ENCODE measurements at regions not wholly inside any gene's neighbourhood (a gene's known extent, or its start where the extent isn't known, plus 50 kb on each side); places are given as distances from the start of the nearest gene placed in this dataset.

DNA sequence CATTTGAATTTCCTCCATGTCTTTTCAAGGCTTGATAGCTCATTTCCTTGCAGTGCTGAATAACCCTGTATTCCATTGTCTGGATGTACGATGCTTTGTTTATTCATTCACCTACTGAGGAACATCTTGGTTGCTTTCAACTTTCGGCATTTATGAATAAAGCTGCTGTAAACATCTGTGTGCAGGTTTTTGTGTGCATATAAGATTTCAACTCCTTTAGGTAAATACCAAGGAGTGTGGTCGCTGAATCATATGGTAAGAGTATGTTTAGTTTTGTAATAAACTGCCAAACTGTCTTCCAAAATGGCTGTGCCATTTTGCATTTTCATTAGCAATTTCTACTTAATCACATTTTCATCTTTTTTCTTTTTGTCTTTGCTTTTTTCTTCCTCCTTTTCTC is 327.7 kb upstream of the TBX3 start:
- TF ChIP-seq, protein P1, sequence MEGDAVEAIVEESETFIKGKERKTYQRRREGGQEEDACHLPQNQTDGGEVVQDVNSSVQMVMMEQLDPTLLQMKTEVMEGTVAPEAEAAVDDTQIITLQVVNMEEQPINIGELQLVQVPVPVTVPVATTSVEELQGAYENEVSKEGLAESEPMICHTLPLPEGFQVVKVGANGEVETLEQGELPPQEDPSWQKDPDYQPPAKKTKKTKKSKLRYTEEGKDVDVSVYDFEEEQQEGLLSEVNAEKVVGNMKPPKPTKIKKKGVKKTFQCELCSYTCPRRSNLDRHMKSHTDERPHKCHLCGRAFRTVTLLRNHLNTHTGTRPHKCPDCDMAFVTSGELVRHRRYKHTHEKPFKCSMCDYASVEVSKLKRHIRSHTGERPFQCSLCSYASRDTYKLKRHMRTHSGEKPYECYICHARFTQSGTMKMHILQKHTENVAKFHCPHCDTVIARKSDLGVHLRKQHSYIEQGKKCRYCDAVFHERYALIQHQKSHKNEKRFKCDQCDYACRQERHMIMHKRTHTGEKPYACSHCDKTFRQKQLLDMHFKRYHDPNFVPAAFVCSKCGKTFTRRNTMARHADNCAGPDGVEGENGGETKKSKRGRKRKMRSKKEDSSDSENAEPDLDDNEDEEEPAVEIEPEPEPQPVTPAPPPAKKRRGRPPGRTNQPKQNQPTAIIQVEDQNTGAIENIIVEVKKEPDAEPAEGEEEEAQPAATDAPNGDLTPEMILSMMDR (conservative IDR thresholded peaks at IDR 0.05) = no peak
- no peak for TF ChIP-seq ZFX (IDR thresholded peaks at IDR 0.05)

Measured in C4-2B (cell line).